Right renal pelvis (tissue), 4 donors: ENCODE measurements at regions not wholly inside any gene's neighbourhood (a gene's known extent, or its start where the extent isn't known, plus 50 kb on each side); places are given as distances from the start of the nearest gene placed in this dataset.
"Not testable (repeated sequence)": the region's sequence is repeated elsewhere in the genome, so short reads cannot be mapped to it uniquely, and the experiment has no call there.

Experiments used
- DNase-seq, 4 donors: peaks; one replicate each; pipeline ENCODE4 v3.0.0-alpha.2; 2013; ENCODE audit warnings: low read depth in 4 of 4, low spot score in 3 of 4, missing footprints in 1 of 4

- DNase-seq = no peak
These were observed 176.6 kb downstream of the JCAD start for GRCh38 chr10:29882766-29883165.

- DNase-seq = no peak
These were observed 177.6 kb downstream of the JCAD start for GRCh38 chr10:29881811-29882210.

- no peak for DNase-seq
These were observed 178.0 kb downstream of the JCAD start for GRCh38 chr10:29881336-29881771.

- DNase-seq = no peak
These were observed 178.5 kb downstream of the JCAD start for GRCh38 chr10:29880856-29881255.

- DNase-seq = no peak
These were observed 179.5 kb downstream of the JCAD start for GRCh38 chr10:29879862-29880261.

GRCh38 chr10:29878492-29878891, 180.9 kb downstream of the JCAD start:
- no peak for DNase-seq

- no peak for DNase-seq
These were observed 181.4 kb downstream of the JCAD start for GRCh38 chr10:29877793-29878491.

GRCh38 chr10:29876008-29876555, 183.3 kb downstream of the JCAD start:
- DNase-seq = no peak

GRCh38 chr10:29874606-29875269, 184.6 kb downstream of the JCAD start:
- DNase-seq = no peak

- no peak for DNase-seq
These were observed 185.4 kb downstream of the JCAD start for GRCh38 chr10:29873941-29874484.

GRCh38 chr10:29870522-29871044, 188.8 kb downstream of the JCAD start:
- DNase-seq = no peak

- no peak for DNase-seq
These were observed 189.8 kb downstream of the JCAD start for GRCh38 chr10:29869593-29869992.

- DNase-seq = no peak
These were observed 193.0 kb downstream of the JCAD start for GRCh38 chr10:29866356-29866755.

- no peak for DNase-seq
These were observed 193.6 kb downstream of the JCAD start for GRCh38 chr10:29865700-29866355.

GRCh38 chr10:29862923-29863614, 196.3 kb downstream of the JCAD start:
- DNase-seq = no peak

- no peak for DNase-seq
These were observed 197.4 kb downstream of the JCAD start for GRCh38 chr10:29861811-29862505.

- not testable (repeated sequence) for DNase-seq
These were observed 198.2 kb downstream of the JCAD start for GRCh38 chr10:29861231-29861630.

GRCh38 chr10:29860166-29860565, 199.2 kb downstream of the JCAD start:
- no peak for DNase-seq

- no peak for DNase-seq
These were observed 199.8 kb downstream of the JCAD start for GRCh38 chr10:29859521-29860130.
